ENCODE measurements at regions not wholly inside any gene's neighbourhood (a gene's known extent, or its start where the extent isn't known, plus 50 kb on each side); places are given as distances from the start of the nearest gene placed in this dataset.

DNA sequence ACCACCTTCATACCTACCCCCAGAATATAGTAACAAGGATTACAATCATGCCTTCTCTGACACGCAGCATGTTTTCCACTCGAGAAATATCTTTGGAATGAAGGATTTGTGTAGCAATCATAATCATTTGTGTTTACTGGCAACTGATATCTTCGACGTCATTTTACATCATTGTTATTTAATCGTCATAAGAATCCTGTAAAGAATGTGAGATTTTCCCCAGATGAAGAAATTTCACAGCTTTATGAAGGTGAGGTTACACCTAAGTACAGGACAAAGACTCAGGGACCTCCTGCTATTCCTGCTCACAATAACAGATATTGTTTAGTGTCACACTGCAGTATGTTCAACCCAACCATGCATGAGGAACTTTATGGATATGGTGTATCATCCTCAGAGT, 198.2 kb upstream of the LDB2 start:
- DNase-seq: no peak

GRCh38 chr4:17095771-17096170, 197.3 kb upstream of the LDB2 start:
- no peak for DNase-seq

- no peak for DNase-seq
Observed at GRCh38 chr4:17094876-17095210, 196.4 kb upstream of the LDB2 start.

GRCh38 chr4:17094159-17094875, 195.9 kb upstream of the LDB2 start:
- DNase-seq: no peak

DNA sequence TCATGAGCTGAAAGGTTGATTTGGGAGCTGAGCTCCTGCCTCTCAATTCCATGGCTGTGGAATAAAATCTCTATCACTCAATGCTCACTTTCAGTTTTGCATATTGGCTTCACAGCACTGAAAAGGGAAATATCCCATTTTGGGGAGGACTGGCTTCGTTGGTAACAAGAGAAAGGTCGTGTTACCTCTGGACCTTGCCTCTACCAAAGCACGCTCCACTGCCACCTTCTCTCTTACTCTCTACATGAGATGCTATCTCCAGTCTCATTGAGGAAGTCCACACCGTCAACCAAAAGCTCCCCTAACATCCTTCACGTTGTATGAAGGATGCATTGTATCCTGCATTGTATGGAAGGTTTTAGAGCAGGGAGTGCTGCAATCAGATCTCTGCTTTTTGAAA, 195.0 kb upstream of the LDB2 start:
- DNase-seq: no peak

DNA sequence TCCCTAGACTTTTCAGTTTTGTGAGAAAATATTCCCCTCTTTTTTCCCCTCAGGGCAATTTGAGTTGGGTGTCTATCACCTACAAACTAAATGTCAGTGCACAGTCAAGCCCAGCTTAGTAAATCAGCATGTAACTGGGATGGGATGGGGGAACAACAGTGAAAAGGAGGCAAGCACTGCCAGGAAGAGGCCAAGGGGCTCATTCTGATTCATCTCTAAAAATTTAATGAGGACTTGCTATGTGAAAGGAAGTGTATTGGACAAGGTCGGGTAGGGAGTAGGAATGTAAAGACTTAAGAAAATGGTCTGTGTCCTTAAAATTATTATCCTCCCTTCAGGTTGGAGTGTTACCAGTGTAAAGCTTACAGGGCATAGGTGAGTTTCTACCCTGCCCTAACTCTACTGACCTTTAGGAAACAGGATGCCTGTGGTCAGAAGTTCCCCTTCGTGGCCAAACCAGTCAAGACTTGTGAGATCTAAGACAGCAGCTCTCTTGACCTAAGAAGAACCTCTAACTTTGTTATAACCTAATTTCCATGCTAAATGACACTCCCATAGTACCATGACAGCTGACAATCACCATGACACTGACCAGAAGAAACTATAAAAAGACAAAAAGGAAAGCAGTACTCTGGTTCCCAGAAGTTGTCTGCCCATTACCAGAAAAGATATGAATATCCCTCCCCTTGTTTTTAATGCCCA, 194.4 kb upstream of the LDB2 start:
- no peak for DNase-seq

DNA sequence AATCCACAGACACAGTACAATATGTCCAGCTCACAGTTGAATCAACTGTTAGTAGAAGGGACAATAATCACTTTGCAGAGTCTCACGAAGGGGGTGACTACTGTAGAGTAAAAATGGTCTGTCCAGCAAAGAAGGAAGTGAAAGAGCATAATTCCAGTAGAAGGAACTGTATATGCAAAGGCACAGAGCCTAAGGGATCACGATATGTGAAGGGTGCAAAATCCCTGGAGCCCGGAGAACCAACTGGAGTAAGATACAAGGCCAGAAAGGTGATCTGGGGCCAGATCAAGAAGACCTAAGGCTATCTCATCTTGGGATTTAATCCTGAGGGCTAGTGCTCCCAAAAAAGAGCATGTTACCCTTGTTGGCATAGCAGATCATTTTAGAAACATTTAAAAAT, 192.7 kb upstream of the LDB2 start:
- DNase-seq: no peak

DNA sequence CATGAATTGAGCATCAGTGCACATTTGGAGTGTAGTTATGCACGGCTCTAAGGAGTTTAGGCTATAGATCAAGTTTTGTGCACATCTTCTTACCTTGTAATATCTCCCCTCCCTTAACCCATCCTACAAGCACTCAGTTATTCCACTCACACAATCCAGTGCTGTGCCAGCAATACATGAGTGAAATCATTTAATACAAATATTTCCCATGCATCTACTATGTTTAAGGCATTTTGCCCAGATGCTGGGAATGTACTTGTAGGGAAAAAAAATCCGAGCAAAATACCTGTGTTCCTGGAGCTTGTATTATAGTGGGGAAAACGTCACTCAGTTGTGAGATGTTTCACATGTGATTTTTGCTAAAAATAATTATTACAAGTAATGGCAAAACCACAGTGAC, 191.6 kb upstream of the LDB2 start:
- DNase-seq: no peak

DNA sequence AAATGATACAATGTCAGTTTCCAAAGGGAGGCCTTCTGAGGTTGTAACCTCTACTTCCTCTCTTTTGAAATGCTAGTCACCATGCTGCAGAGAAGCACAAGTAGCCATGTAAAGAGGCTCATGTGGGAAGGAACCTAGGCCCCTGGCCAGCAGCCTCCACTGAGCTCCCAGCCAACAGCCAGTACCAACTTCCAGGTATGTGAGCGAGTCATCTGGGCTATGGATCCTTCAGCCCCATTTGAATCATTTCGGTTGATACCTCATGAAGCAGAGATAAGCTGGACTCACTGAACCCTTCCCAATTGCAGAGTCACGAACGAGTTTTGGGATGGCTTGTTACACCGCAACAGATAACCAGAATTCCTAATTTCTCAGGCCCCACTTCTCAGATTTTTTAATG, 187.0 kb upstream of the LDB2 start:
- DNase-seq: no peak

GRCh38 chr4:17082186-17082585, 183.7 kb upstream of the LDB2 start:
- DNase-seq: no peak

DNA sequence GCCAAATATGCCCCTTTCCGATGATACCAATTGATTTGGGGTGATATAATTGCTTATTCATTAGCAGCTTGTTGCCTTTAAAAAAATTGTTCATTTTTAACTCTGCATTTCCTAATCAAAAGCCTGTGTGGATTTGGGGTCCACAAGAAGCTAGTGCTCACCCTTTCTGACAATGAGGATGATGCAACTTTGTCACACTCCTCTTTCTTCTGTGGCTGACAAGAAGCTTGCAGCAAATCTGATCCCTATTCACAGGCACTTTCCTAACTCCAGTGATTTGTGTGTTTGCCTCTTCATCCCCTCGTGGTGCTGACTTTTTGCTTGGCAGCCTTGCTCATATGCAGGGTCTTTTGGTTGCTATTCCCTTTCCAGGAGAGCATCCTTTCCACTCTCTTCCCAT, 182.7 kb upstream of the LDB2 start:
- DNase-seq: no peak

- DNase-seq: no peak
Observed at GRCh38 chr4:17077105-17077504, 178.7 kb upstream of the LDB2 start.

GRCh38 chr4:17072483-17072882, 174.0 kb upstream of the LDB2 start:
- DNase-seq: no peak

DNA sequence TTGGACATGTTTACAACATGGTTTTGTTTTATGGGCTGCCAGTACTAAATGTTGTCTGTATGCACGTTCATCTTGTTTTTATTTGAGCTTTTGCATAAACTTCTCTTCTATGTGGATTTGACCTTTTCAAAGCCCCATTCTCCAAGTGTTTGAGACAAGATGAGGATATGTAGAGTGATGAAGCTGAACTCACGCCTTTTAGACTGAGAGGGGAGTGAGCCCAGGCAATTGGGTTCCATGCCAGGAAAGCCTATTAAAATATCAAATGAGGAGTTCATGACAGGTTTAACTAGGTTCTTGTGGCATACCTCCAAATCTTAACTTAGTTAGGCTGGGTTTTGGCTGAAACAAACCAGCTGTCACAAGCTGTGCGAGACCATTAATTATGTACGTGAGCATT, 170.4 kb upstream of the LDB2 start:
- DNase-seq: no peak

- no peak for DNase-seq
Observed at GRCh38 chr4:17068392-17068791, 169.9 kb upstream of the LDB2 start.

- DNase-seq: no peak
Observed at GRCh38 chr4:17066972-17067371, 168.5 kb upstream of the LDB2 start.

DNA sequence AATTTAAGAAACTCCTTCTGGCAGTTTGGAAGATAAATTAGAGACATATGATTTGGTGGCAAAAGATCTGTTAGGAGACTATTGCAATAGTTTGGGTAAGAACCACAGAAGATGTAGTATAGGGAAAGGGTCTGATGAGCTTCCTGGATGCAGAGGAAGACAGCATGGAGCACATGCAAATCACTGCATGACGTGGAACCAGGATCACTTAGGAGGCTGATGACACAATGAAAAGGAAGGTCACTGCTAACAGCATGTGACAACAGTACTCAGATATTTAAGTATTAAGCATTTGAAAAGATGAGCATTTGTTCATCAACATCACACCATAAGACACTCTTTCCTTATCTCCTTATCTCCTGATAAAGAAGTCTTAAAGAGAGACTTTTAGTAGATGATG, 167.8 kb upstream of the LDB2 start:
- no peak for DNase-seq

DNA sequence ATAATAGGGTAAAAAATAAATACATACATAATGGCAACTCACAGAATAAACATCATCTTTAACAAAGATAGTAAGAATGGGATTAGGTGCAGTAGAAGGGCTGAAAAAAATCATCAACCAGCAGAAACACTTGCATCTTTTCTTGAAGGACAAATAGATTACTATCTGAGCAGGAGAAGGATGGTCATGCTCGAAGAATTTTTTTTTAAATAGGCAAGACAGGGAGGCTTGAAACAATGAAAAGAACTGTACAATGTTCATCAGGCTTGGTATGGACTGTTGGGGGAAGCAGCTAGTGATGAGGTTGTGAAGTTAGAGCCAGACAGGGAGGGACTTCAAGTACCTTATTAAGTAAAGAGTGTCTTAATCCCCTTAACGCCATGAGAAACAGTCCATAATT, 167.4 kb upstream of the LDB2 start:
- no peak for DNase-seq

- DNase-seq: no peak
Observed at GRCh38 chr4:17064959-17065358, 166.5 kb upstream of the LDB2 start.

DNA sequence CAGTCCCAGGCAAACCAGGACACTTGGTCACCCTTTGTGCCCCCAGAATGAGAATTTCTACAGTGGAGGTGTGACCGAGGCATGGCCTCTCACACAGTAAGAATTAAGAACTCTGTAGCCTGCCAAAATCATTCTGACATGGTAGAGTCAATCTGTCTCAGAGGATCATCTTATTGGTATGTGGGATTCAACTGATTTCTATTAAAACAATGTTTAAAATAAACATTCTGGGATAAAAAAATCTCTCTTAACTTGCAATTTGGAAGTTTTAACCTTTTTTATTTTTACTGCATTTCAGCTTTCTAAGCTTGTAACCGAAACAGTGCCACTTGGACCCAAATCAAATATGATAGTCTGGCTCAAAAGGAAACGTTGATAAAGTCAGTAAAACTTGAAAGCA, 165.4 kb upstream of the LDB2 start:
- DNase-seq: no peak

DNA sequence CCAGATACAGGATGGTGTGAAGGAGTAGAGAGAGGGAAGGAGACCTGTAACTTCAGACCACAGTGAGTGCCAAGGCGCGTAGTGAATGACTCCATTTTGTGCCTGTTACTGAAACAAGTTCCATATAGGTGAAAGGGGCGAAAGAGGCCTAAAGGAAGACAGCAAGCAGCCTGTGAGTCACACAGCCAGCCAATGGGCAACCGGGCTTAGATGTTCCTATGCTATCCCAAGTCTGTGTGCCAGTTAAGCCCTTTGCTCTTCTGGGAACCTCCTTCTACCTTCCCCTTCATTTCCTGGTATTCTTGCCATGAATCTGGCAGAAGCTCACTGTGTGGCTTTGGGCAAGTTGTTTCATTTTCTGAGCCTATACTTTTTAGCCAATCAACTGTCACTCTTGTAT, 161.8 kb upstream of the LDB2 start:
- no peak for DNase-seq

- no peak for DNase-seq
Observed at GRCh38 chr4:17058916-17059741, 160.7 kb upstream of the LDB2 start.

- no peak for DNase-seq
Observed at GRCh38 chr4:17058536-17058915, 160.1 kb upstream of the LDB2 start.

DNA sequence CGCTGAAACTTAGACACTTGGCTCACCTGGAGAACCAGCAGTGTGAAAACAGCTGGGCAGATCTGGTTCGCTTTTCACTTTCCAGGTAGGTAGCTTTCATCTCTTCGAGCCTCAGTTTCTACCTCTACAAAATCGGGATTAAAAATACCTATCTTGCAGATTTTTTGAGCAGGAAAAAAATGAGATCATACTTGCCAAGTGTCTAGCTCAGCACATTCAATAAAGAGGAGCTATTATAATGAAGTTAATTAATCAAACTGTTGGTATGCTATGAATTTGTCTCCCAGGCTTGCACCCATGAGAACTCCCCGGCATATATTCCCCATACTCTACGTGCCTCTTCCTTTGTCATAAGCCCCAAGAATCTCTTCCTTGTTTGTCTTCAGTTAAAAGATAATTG, 158.6 kb upstream of the LDB2 start:
- DNase-seq: no peak

All from suppressor macrophage (primary cell).